OCI-LY3 (cell line): ENCODE measurements at regions not wholly inside any gene's neighbourhood (a gene's known extent, or its start where the extent isn't known, plus 50 kb on each side); places are given as distances from the start of the nearest gene placed in this dataset.

Source experiments
- CTCF ChIP-seq: fragments of 200-600, 300-600 bp; sonication (generic); IDR thresholded peaks from 2 replicates; pipeline ENCODE4 v1.5.1; 2014; ENCODE audit warnings: antibody characterized with exemption, low read length, low read depth
- EZH2phosphoT487 ChIP-seq: fragments of 200-600 bp; shearing (Covaris generic); IDR thresholded peaks from 2 replicates; pipeline ENCODE4 v1.6.1; 2018; ENCODE audit warnings: antibody characterized with exemption, mixed run types, low read depth

GRCh38 chr2:6370753-6371551, 494.8 kb downstream of the CMPK2 start:
- TF ChIP-seq EZH2phosphoT487 (no peak), CTCF (no peak)
